ENCODE measurements at regions not wholly inside any gene's neighbourhood (a gene's known extent, or its start where the extent isn't known, plus 50 kb on each side); places are given as distances from the start of the nearest gene placed in this dataset.

- no peak for TF ChIP-seq CTCF (IDR thresholded peaks at IDR 0.05)
- TF ChIP-seq ZFX (IDR thresholded peaks at IDR 0.05; ENCODE audit: borderline replicate concordance) = no peak
Measured at GRCh38 chr20:23157734-23158133, 71.6 kb upstream of the CD93 start.

Measured in 22Rv1 (cell line).